ENCODE measurements at regions not wholly inside any gene's neighbourhood (a gene's known extent, or its start where the extent isn't known, plus 50 kb on each side); places are given as distances from the start of the nearest gene placed in this dataset.

DNA sequence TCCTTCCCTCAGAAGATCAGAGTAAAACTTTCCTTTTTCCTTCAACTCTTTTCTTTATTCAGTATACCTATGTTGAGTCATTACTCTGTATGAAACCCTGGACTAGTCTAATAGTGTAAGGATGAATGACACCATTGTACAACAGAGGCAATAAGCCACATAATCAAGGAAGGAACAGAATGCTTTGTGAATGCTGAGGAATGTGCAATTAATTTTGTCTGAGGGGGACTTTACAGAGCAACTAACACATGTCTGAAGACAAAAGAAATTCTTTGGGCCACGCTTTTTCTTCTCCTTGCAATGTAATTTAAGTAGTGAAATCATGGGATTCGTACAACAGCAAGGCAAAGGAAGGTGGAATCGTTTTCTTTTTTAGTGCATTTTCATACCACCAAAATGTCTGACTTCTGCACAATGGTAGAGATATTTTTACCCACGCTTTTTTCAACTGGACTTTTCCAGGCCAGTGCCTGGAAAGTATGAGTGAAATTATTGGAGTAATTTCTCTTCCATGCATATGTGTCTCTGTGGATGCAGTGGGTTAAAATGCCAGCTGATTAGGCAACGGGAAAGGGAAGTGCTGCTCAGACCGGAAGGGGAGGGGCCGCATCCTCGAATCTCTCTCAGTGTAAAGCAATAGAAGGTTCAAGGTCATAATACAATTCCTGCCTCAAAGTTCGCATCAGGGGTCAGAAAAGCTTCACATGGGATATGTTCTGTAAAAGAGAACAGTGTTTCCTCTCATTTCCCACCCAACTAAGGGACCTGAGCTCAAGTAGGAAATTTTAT is 89.9 kb upstream of the MTHFD1L start:
- H3K4me3 ChIP-seq = no peak overlapping the region
- no peaks in the 10 kb centered on the region for H3K36me3 ChIP-seq
- DNase-seq (ENCODE audit: low spot score) = no peak
- TF ChIP-seq, protein P1, sequence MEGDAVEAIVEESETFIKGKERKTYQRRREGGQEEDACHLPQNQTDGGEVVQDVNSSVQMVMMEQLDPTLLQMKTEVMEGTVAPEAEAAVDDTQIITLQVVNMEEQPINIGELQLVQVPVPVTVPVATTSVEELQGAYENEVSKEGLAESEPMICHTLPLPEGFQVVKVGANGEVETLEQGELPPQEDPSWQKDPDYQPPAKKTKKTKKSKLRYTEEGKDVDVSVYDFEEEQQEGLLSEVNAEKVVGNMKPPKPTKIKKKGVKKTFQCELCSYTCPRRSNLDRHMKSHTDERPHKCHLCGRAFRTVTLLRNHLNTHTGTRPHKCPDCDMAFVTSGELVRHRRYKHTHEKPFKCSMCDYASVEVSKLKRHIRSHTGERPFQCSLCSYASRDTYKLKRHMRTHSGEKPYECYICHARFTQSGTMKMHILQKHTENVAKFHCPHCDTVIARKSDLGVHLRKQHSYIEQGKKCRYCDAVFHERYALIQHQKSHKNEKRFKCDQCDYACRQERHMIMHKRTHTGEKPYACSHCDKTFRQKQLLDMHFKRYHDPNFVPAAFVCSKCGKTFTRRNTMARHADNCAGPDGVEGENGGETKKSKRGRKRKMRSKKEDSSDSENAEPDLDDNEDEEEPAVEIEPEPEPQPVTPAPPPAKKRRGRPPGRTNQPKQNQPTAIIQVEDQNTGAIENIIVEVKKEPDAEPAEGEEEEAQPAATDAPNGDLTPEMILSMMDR (IDR thresholded peaks at IDR 0.05) = no peak
- TF ChIP-seq POLR2AphosphoS5 (IDR thresholded peaks at IDR 0.05) = no peak
- TF ChIP-seq POLR2A (IDR thresholded peaks at IDR 0.05) = no peak
- H3K9me3 ChIP-seq = no peaks in the 10 kb centered on the region
- whole genome bisulfite sequencing = 59% methylated on average over 9 of the region's 9 CpGs
- no peaks in the 10 kb centered on the region for H3K4me1 ChIP-seq (replicated peaks)
- intact Hi-C loops (cut with DNase I) = no loop called here
- no peak overlapping the region for H3K27ac ChIP-seq
- no peaks in the 10 kb centered on the region for H3K27me3 ChIP-seq (replicated peaks; ENCODE audit: insufficient read depth)

DNA sequence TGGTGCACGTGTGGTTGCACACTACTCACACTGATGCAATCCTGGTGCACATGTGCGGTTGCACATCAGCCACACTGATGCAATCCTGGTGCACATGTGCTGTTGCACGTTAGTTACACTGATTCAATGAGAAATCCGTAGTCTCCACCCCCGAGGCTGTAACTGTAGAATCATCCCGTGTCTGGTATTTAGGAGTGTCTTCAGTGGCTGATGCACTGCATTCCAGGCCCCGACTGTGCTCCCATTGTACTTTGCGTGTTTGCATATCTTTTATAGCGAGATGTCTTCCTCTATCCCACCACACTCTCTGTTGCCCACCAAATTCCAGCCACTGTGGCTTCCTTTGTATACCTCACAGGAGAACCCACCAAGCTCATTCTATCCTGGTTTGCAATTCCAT is 87.8 kb upstream of the MTHFD1L start:
- intact Hi-C loops (cut with DNase I) = no loop called here
- H3K4me1 ChIP-seq (replicated peaks) = no peaks in the 10 kb centered on the region

DNA sequence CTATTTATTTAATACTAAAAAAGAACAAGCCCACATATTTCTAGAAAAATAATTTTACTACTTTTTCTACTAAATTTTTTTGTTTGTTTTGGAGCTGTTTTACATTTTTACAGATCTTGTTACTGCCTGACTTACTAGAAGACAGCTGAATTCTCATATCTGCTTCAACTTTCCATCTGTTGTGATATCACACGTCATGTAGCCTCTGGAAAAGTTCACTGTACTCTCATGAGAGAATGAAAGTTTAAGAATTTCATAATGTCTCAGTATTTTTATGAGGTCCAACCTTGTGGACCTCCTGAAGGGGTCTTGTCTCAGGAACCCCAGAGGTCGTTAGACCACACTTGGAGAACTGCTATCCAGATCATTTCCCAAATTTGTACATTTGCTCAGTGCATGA is 81.7 kb upstream of the MTHFD1L start:
- Histone ChIP-seq H3K27me3 (replicated peaks; ENCODE audit: insufficient read depth) (no peaks in the 10 kb centered on the region), H3K4me1 (replicated peaks) (no peaks in the 10 kb centered on the region), H3K9me3 (no peaks in the 10 kb centered on the region), H3K27ac (no peak overlapping the region), H3K4me3 (no peak overlapping the region), H3K36me3 (no peaks in the 10 kb centered on the region)
- TF ChIP-seq POLR2A (IDR thresholded peaks at IDR 0.05) = no peak
- no peak for TF ChIP-seq POLR2AphosphoS5 (IDR thresholded peaks at IDR 0.05)
- TF ChIP-seq, protein P1 (IDR thresholded peaks at IDR 0.05) = no peak
- no peak for DNase-seq (ENCODE audit: low spot score)
- WGBS = 83% methylated on average over 2 of the region's 2 CpGs
- intact Hi-C loops (cut with DNase I) = no loop called here

More for the DNA sequence above, 87.8 kb upstream of the MTHFD1L start:
- no peak for DNase-seq (ENCODE audit: low spot score)
- Histone ChIP-seq H3K4me3 (no peak overlapping the region), H3K27me3 (replicated peaks; ENCODE audit: insufficient read depth) (no peaks in the 10 kb centered on the region), H3K9me3 (no peaks in the 10 kb centered on the region), H3K36me3 (no peaks in the 10 kb centered on the region), H3K27ac (no peak overlapping the region)
- TF ChIP-seq, protein P1 (IDR thresholded peaks at IDR 0.05) = no peak
- TF ChIP-seq POLR2AphosphoS5 (IDR thresholded peaks at IDR 0.05) = no peak
- TF ChIP-seq POLR2A (IDR thresholded peaks at IDR 0.05) = no peak
- 77% methylated on average over 9 of the region's 9 CpGs for WGBS

DNA sequence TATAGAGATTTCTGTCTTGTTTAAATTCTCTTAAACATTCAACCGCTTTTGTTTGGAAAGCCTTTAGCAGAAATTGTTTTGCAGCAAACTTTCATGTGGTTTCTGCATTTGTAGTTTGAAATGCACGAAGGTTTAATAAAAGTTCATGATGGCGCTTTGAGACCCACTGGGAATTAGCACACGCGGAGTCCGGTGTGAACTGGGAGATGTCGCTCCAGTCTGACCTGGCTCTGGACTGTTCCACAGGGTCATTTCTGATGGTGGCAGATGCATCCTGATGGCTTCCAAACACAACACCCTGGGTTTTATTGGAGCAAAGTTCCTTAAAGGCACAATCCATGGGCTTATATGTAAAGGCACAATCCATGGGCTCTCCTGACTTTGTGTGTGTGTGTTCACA is 78.1 kb upstream of the MTHFD1L start:
- WGBS = 83% methylated on average over 7 of the region's 7 CpGs
- DNase-seq (ENCODE audit: low spot score) = no peak
- H3K27me3 ChIP-seq (replicated peaks; ENCODE audit: insufficient read depth) = no peaks in the 10 kb centered on the region

More for the DNA sequence above, 78.1 kb upstream of the MTHFD1L start:
- no peaks in the 10 kb centered on the region for H3K9me3 ChIP-seq
- intact Hi-C loops (cut with DNase I) = no loop called here
- TF ChIP-seq, protein P1 (IDR thresholded peaks at IDR 0.05) = no peak
- TF ChIP-seq POLR2AphosphoS5 (IDR thresholded peaks at IDR 0.05) = no peak
- TF ChIP-seq POLR2A (IDR thresholded peaks at IDR 0.05) = no peak
- H3K4me3 ChIP-seq = no peak overlapping the region
- H3K36me3 ChIP-seq = no peaks in the 10 kb centered on the region
- H3K27ac ChIP-seq = no peak overlapping the region
- H3K4me1 ChIP-seq (replicated peaks) = no peaks in the 10 kb centered on the region
